ENCODE measurements at regions not wholly inside any gene's neighbourhood (a gene's known extent, or its start where the extent isn't known, plus 50 kb on each side); places are given as distances from the start of the nearest gene placed in this dataset.

GRCh38 chr3:88991496-88991895 lies 115.9 kb upstream of the EPHA3 start:
- Histone ChIP-seq H3K36me3 (ENCODE audit: control insufficient read depth, insufficient read depth, low read length) (no peaks in the 10 kb centered on the region), H3K4me3 (ENCODE audit: low read depth, low read length) (no peak overlapping the region), H3K27me3 (ENCODE audit: control insufficient read depth, insufficient read depth, low read length) (no peaks in the 10 kb centered on the region)
- TF ChIP-seq CTCF (IDR thresholded peaks at IDR 0.05; ENCODE audit: insufficient read depth, low read length, poor library complexity, severe bottlenecking): no peak
- DNase-seq (ENCODE audit: low read depth): peak; percentile 5

- no peak for TF ChIP-seq CTCF (IDR thresholded peaks at IDR 0.05; ENCODE audit: insufficient read depth, low read length, poor library complexity, severe bottlenecking)
- Histone ChIP-seq H3K27me3 (ENCODE audit: control insufficient read depth, insufficient read depth, low read length) (no peaks in the 10 kb centered on the region), H3K4me3 (ENCODE audit: low read depth, low read length) (no peak overlapping the region), H3K36me3 (ENCODE audit: control insufficient read depth, insufficient read depth, low read length) (no peaks in the 10 kb centered on the region)
- no peak for DNase-seq (ENCODE audit: low read depth)
These were observed 110.7 kb upstream of the EPHA3 start for GRCh38 chr3:88996691-88997090.

- no peak for TF ChIP-seq CTCF (IDR thresholded peaks at IDR 0.05; ENCODE audit: insufficient read depth, low read length, poor library complexity, severe bottlenecking)
- H3K36me3 ChIP-seq (ENCODE audit: control insufficient read depth, insufficient read depth, low read length): no peaks in the 10 kb centered on the region
- no peak overlapping the region for H3K4me3 ChIP-seq (ENCODE audit: low read depth, low read length)
- no peaks in the 10 kb centered on the region for H3K27me3 ChIP-seq (ENCODE audit: control insufficient read depth, insufficient read depth, low read length)
- DNase-seq (ENCODE audit: low read depth): no peak
These were observed 110.2 kb upstream of the EPHA3 start for GRCh38 chr3:88997260-88997659.

- DNase-seq (ENCODE audit: low read depth): peak; percentile 19
- no peaks in the 10 kb centered on the region for H3K36me3 ChIP-seq (ENCODE audit: control insufficient read depth, insufficient read depth, low read length)
- TF ChIP-seq CTCF (IDR thresholded peaks at IDR 0.05; ENCODE audit: insufficient read depth, low read length, poor library complexity, severe bottlenecking): no peak
- no peak overlapping the region for H3K4me3 ChIP-seq (ENCODE audit: low read depth, low read length)
- no peaks in the 10 kb centered on the region for H3K27me3 ChIP-seq (ENCODE audit: control insufficient read depth, insufficient read depth, low read length)
These were observed 106.5 kb upstream of the EPHA3 start for GRCh38 chr3:89000886-89001285.

- no peak for DNase-seq (ENCODE audit: low read depth)
- no peak for TF ChIP-seq CTCF (IDR thresholded peaks at IDR 0.05; ENCODE audit: insufficient read depth, low read length, poor library complexity, severe bottlenecking)
- H3K27me3 ChIP-seq (ENCODE audit: control insufficient read depth, insufficient read depth, low read length): no peaks in the 10 kb centered on the region
- no peaks in the 10 kb centered on the region for H3K36me3 ChIP-seq (ENCODE audit: control insufficient read depth, insufficient read depth, low read length)
- H3K4me3 ChIP-seq (ENCODE audit: low read depth, low read length): no peak overlapping the region
These were observed 105.2 kb upstream of the EPHA3 start for GRCh38 chr3:89002191-89002590.

DNA sequence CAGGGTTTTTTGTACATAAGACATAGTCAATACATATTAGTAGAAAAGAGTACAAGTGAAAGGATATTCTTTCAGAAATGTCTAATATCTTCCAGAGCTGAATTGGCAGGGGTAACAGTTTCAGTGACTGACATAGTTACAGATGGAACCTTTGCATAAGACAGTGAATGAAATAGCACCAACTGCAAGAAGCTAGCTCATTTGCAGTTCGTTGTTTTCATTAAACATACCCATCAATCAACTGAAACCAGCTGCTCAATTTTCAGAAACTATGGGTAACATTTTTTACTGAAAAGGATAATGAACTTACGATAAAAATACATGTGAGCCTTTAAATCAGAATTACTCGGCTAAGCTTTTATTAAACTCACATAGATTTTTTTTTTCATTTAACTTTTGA lies 93.9 kb upstream of the EPHA3 start:
- TF ChIP-seq CTCF (IDR thresholded peaks at IDR 0.05; ENCODE audit: insufficient read depth, low read length, poor library complexity, severe bottlenecking): no peak
- Histone ChIP-seq H3K4me3 (ENCODE audit: low read depth, low read length) (no peak overlapping the region), H3K36me3 (ENCODE audit: control insufficient read depth, insufficient read depth, low read length) (no peaks in the 10 kb centered on the region), H3K27me3 (ENCODE audit: control insufficient read depth, insufficient read depth, low read length) (no peaks in the 10 kb centered on the region)
- DNase-seq (ENCODE audit: low read depth): no peak
